ENCODE measurements at regions not wholly inside any gene's neighbourhood (a gene's known extent, or its start where the extent isn't known, plus 50 kb on each side); places are given as distances from the start of the nearest gene placed in this dataset.
A peak's percentile ranks its signal among the peaks of the same experiment; 100 is the strongest.

DNA sequence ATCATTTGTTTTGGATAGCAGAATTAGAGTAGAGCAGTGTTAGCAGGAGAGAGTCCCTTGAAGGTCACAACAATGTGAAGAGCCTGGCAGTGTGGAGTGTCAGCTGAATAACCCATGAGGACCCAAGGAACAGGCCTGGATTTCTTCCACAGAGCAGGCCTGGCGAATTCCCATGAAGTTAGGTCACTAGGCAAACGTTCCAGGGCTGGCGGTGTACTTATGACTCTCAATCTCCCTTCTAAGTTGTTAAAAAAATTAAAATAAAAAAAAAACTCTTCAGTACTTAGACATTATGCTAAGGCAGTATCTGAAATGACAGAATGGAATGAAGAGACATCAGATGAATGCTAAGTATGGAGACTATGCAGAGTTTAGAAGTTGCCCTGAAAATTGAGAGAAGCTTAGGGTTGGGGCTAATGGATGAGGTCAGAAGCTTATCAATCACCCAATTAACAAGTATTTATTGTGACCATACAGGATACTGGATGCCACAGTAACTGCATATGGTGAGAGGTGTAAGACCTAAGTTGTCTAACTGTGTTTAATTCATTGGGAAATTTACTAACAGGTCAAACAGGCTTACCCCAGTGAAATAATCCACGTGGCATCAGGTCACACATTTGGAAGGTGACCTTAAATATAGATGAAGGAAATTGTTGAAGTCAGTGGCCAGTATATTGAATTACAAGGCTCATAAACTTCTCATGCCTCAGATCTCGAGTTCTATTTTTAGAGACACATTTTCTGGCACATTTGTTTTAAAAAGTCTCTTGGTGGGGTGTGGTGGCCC is 126.2 kb upstream of the NRP1 start:
- no peak for DNase-seq (ENCODE audit: low read depth in 4 of 4, low spot score in 2 of 4)

GRCh38 chr10:33459602-33460001 is 125.1 kb upstream of the NRP1 start:
- DNase-seq (ENCODE audit: low read depth in 4 of 4, low spot score in 2 of 4), result no peak

DNA sequence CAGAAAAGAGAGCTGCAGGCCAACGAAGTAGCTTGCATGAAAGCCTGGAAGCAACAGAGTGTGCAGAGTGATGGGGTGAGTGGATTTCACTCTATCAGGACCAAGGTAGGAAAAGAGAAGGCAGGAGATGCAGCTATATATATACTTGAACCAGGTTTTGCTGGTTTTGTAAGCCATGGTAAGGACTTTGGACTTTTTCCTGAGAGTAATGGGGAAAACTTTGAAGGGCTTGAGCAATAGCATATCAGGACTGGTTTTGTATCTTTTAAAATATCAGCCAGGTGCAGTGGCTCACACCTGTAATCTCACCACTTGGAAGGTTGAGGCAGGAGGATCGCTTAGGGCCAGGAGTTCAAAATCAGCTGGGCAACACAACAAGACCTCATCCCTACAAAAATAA is 120.6 kb upstream of the NRP1 start:
- DNase-seq (ENCODE audit: low read depth in 4 of 4, low spot score in 2 of 4), result no peak

DNA sequence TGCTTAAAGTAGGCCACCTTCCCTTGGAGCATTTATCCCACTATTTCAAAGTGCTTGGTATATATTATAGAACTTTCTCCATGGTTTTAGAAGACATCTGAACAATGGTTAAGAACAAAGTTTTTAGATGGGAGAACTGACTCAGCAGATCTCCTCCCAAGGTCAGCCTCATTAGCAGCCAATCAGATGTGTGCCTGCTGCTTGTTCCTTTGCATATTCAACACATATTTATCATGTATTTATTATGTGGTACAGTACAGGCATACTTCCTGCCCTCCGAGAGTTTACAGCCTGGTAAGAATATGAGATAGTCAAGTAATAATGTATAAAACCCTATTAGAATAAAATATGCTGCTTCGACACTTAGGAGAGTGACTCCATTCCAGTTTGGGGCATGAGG is 120.1 kb upstream of the NRP1 start:
- DNase-seq (ENCODE audit: low read depth in 4 of 4, low spot score in 2 of 4), result no peak

DNA sequence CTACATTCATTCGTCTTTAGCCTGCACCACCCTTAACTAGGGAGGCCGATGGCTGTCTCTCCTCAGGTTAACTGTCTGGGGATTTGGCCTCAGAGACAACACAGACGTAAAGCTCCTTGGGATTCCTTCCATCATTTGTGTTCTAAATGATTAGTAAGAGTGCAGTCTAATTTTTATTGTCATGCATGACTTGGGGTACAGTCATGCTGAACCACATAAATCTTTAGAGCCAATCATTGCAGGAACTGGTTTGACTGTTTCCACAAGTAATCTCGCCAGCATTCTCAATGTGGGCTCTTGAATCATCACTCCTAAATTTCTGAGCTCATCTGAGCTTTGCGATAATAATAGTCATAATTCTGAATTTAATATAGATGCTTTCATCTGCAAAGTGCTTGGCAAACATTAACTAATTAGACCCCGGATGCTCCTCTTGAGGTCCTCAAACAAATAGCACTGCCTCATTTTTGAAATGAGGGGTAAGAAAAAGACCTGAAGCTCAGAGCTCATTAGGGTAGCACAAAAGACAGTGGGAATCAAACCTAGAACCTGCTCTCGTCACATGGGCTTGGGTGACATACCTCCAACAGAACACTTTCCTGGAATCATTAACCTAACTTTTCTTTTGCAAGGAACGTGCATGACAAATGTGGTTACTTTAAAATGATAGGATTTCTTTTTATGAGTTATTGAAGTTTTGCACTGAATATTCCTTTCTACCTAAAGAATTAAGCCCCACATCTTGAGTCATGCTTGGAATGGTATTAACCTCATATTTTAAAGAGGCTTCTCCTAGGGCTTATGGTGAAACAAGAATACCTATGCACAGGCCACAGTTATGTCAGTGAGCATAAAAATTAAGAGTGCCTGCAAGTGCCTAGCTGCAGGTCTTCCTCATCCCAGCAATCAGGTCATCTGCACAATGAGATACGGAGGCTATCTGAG is 118.9 kb upstream of the NRP1 start:
- DNase-seq (ENCODE audit: low read depth in 4 of 4, low spot score in 2 of 4), result no peak

DNA sequence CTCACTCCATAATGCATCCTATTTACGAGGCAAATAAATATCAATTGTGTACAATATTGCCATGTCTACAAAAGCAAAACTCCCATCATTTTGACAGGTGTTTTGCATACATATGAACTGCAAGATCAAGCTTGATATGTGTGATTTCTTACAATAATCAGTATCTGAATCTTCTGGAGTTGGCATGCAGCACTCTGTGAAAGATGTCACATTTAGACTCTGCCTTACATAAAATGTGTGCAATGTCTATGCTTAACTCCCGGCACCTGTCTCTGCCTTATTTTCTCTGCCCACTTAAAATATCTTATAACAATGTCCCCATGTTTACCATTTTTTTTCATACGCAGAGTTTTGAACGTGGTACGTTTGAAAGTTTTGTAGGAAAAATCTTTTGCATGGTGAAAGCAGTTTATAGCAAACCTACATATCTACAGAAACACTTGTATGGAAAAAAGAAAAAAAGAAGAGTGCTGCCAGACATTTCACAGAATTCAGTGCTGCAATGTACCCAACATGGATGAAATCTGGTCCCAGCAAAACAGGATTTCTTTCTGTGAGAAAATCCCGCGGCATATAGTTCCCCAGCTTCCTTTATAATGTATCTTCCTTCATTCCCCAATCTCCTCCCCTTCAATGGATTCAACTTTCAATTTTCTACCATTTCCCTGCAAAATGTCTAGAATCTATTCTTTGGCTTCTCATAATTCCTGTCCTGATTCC is 114.1 kb upstream of the NRP1 start:
- DNase-seq (ENCODE audit: low read depth in 4 of 4, low spot score in 2 of 4), result no peak

- no peak for DNase-seq (ENCODE audit: low read depth in 4 of 4, low spot score in 2 of 4)
These were observed 107.1 kb upstream of the NRP1 start for GRCh38 chr10:33441561-33441960.

GRCh38 chr10:33434933-33435332 is 100.5 kb upstream of the NRP1 start:
- DNase-seq (ENCODE audit: low read depth in 4 of 4, low spot score in 2 of 4), result no peak

DNA sequence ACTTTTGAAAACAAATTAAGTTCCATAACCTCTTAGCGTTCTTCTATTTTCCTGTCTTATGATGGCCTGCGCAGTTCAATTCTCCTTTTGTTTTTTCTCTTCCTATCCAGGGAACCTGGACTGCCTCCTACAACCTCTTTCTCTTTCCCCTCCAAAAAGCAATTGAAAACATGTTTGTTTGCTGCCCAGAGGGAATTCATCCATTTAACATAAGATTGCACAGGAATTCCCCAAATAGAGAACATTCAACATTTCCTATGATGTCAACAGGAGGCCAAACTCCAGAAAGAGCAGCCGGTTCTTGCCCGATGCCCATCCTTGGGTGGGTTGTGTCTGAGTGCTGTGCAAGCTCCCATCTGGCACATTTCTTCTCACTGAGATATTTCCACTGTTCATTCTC is 94.2 kb upstream of the NRP1 start:
- DNase-seq (ENCODE audit: low read depth in 4 of 4, low spot score in 2 of 4), result no peak

DNA sequence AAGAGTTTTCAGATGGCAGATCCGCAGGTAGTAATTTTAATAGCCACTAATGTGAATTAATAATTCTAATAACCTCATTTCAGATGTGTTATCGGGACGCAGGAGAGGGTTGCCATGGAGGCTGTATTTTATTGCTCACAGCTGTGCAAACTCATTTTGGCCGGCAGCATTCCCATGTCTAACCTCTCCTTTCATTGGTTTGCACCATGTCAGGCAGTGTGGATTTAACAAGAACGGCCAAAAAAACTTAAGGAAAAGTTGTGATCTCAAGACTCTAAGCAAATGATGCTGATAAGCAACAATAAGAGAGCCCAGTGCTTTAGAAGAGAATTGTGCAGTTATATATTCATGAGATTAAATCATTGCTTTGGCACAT is 88.7 kb upstream of the NRP1 start:
- peak; percentile 61 to 74 (median 63) for DNase-seq (ENCODE audit: low read depth in 4 of 4, low spot score in 2 of 4)

GRCh38 chr10:33422471-33423153 is 88.1 kb upstream of the NRP1 start:
- no peak for DNase-seq (ENCODE audit: low read depth in 4 of 4, low spot score in 2 of 4)

GRCh38 chr10:33421789-33422462 is 87.5 kb upstream of the NRP1 start:
- DNase-seq (ENCODE audit: low read depth in 4 of 4, low spot score in 2 of 4), result no peak

DNA sequence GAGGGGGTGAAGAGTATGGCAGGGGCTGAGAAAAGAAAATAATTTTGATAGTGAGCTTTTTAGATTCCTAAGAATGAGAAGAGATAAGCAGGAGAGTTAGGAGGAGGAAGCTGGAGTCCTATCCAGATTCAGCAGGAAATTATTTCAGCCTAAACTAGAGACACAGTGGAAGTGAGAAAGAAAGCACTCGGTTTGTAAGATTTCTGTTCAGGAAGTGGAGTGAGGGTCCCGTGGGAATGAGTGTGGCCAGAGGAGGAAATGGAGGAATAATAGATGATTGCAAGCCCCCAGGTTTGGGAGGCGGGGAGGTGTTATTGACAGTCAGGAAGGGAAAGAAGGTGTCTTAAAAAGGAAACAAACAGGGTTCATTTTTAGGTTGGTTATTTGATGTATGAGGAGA is 84.8 kb upstream of the NRP1 start:
- no peak for DNase-seq (ENCODE audit: low read depth in 4 of 4, low spot score in 2 of 4)

DNA sequence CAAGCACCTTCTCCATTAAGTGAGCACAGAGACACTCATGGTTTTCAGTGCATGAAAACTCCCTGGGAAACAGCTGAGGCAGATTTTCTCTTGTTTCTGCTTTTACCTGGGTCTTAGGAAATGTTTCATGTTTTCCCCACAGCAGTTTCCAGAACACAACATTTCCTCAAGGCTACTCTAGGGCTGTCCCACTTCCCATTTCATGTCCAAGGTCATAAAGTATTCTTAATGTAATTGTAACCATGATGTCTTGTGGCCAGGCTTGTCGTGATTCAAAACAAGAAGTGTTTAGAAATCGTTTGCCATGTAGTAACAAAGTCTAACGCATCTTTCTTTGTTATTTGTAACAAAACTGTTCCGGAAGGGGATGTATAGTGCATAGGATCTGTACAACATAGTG is 83.8 kb upstream of the NRP1 start:
- no peak for DNase-seq (ENCODE audit: low read depth in 4 of 4, low spot score in 2 of 4)

- DNase-seq (ENCODE audit: low read depth in 4 of 4, low spot score in 2 of 4), result no peak
These were observed 82.2 kb upstream of the NRP1 start for GRCh38 chr10:33416691-33417090.

DNA sequence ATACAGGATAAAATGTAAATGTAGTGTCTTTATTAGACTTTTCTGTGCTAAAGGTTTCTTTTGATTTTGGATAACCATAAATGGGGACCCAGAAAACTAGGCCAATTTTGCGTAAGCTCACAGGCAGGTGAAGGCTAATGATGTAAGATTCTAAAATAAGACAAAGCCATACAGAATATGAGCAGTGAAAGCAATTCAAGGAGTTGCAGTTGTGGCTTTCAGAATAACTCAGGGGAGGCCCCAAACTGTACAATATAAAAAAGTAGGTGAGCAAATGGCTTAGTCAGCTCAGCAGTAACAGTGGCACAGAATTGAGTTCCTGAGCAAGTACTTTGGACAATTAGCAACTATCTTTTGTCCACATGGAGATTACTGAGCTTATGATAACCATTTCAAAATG is 81.7 kb upstream of the NRP1 start:
- DNase-seq (ENCODE audit: low read depth in 4 of 4, low spot score in 2 of 4), result no peak

GRCh38 chr10:33414841-33415240 is 80.4 kb upstream of the NRP1 start:
- DNase-seq (ENCODE audit: low read depth in 4 of 4, low spot score in 2 of 4), result no peak

GRCh38 chr10:33412653-33413361 is 78.3 kb upstream of the NRP1 start:
- no peak for DNase-seq (ENCODE audit: low read depth in 4 of 4, low spot score in 2 of 4)

GRCh38 chr10:33412241-33412640 is 77.8 kb upstream of the NRP1 start:
- no peak for DNase-seq (ENCODE audit: low read depth in 4 of 4, low spot score in 2 of 4)

DNA sequence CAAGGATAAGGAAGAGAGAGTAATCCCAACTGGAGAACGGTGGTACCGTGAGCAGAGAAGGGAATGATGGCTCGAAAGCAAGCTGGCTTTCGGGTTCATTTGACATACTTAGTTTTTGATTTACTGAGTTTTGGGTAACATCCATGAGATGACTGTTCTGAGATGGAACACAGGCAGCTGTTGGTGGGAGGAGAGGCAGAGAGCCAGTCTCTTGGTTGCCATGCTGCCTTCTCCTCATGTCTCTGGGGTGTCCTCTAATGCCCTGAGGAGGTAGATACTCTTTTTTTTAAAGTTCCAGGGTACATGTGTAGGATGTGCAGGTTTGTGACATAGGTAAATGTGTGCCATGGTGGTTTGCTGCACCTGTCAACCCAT is 76.4 kb upstream of the NRP1 start:
- no peak for DNase-seq (ENCODE audit: low read depth in 4 of 4, low spot score in 2 of 4)

All from left renal cortex interstitium (tissue), 4 donors.